SK-N-SH treated with all-trans-retinoic acid at 6 μM for 48 hours (cell line): ENCODE measurements at regions not wholly inside any gene's neighbourhood (a gene's known extent, or its start where the extent isn't known, plus 50 kb on each side); places are given as distances from the start of the nearest gene placed in this dataset.
"Not testable (repeated sequence)": the region's sequence is repeated elsewhere in the genome, so short reads cannot be mapped to it uniquely, and the experiment has no call there.

ENCODE experiments used
- ATAC-seq: fragments of 200-7000 bp; cut with Tn5 transposase; 3 replicates; pipeline ENCODE4 v1.9.1; 2020; ENCODE audit warnings: mild to moderate bottlenecking, moderate library complexity
- ARNTL ChIP-seq: fragments of 450-650 bp; formaldehyde crosslinking; IDR thresholded peaks from 2 replicates; pipeline ENCODE4 v1.5.0; 2020; ENCODE audit warnings: low read depth, mild to moderate bottlenecking, moderate library complexity, borderline replicate concordance
- BACH2 ChIP-seq: fragments of 250-450 bp; sonication (Bioruptor Pico); IDR thresholded peaks from 2 replicates; pipeline ENCODE4 v1.9.0; 2021; ENCODE audit warnings: mild to moderate bottlenecking, borderline replicate concordance
- CSDC2 ChIP-seq: fragments of 250-450 bp; sonication (Bioruptor Pico); IDR thresholded peaks from 2 replicates; pipeline ENCODE4 v1.5.0; 2020; ENCODE audit warnings: mild to moderate bottlenecking, moderate library complexity
- GLIS3 ChIP-seq: fragments of 250-450 bp; sonication (Bioruptor Pico); IDR thresholded peaks from 2 replicates; pipeline ENCODE4 v1.5.0; 2020; ENCODE audit warnings: mild to moderate bottlenecking, moderate library complexity
- ISL1 ChIP-seq: fragments of 250-450 bp; sonication (Bioruptor Pico); IDR thresholded peaks from 2 replicates; pipeline ENCODE4 v2.1.2; 2022; ENCODE audit warnings: mild to moderate bottlenecking, moderate library complexity
- PATZ1 ChIP-seq: fragments of 250-450 bp; sonication (Bioruptor Pico); IDR thresholded peaks from 2 replicates; pipeline ENCODE4 v1.8.0; 2020; ENCODE audit warnings: mild to moderate bottlenecking, moderate library complexity, borderline replicate concordance
- PPARA ChIP-seq: fragments of 250-450 bp; sonication (Bioruptor Pico); IDR thresholded peaks from 2 replicates; pipeline ENCODE4 v1.5.0; 2020; ENCODE audit warnings: mild to moderate bottlenecking, borderline replicate concordance
- RARB ChIP-seq: fragments of 250-450 bp; sonication (Bioruptor Pico); IDR thresholded peaks from 2 replicates; pipeline ENCODE4 v1.8.0; 2021; ENCODE audit warnings: mild to moderate bottlenecking, moderate library complexity
- SNAI2 ChIP-seq: fragments of 250-450 bp; sonication (Bioruptor Pico); IDR thresholded peaks from 2 replicates; pipeline ENCODE4 v1.5.0; 2020; ENCODE audit warnings: mild to moderate bottlenecking, moderate library complexity
- TCF4 ChIP-seq: fragments of 250-450 bp; sonication (Bioruptor Pico); IDR thresholded peaks from 2 replicates; pipeline ENCODE4 v1.8.0; 2021; ENCODE audit warnings: mild to moderate bottlenecking, moderate library complexity, borderline replicate concordance
- TOX ChIP-seq: fragments of 250-450 bp; sonication (Bioruptor Pico); IDR thresholded peaks from 2 replicates; pipeline ENCODE4 v1.8.0; 2021; ENCODE audit warnings: mild to moderate bottlenecking, moderate library complexity, borderline replicate concordance
- TSHZ2 ChIP-seq: fragments of 250-450 bp; sonication (Bioruptor Pico); IDR thresholded peaks from 2 replicates; pipeline ENCODE4 v1.5.0; 2020; ENCODE audit warnings: mild to moderate bottlenecking, moderate library complexity
- ZC3H10 ChIP-seq: fragments of 250-450 bp; sonication (Bioruptor Pico); IDR thresholded peaks from 2 replicates; pipeline ENCODE4 v1.5.1; 2021; ENCODE audit warnings: mild to moderate bottlenecking, moderate library complexity
- ZNF565 ChIP-seq: fragments of 450-650 bp; formaldehyde crosslinking; conservative IDR thresholded peaks from 2 replicates; pipeline ENCODE4 v1.5.0; 2020; ENCODE audit warnings: low read depth, mild to moderate bottlenecking, moderate library complexity
- TF ChIP-seq, protein P1 (sequence below): fragments of 250-450 bp; sonication (Bioruptor Pico); IDR thresholded peaks from 2 replicates; pipeline ENCODE4 v1.5.1; 2021; ENCODE audit warnings: mild to moderate bottlenecking, moderate library complexity
- TF ChIP-seq, protein P2 (sequence below): fragments of 250-450 bp; sonication (Bioruptor Pico); IDR thresholded peaks from 2 replicates; pipeline ENCODE4 v1.5.1; 2020; ENCODE audit warnings: low read depth, mild to moderate bottlenecking, moderate library complexity

- TF ChIP-seq, protein P1, sequence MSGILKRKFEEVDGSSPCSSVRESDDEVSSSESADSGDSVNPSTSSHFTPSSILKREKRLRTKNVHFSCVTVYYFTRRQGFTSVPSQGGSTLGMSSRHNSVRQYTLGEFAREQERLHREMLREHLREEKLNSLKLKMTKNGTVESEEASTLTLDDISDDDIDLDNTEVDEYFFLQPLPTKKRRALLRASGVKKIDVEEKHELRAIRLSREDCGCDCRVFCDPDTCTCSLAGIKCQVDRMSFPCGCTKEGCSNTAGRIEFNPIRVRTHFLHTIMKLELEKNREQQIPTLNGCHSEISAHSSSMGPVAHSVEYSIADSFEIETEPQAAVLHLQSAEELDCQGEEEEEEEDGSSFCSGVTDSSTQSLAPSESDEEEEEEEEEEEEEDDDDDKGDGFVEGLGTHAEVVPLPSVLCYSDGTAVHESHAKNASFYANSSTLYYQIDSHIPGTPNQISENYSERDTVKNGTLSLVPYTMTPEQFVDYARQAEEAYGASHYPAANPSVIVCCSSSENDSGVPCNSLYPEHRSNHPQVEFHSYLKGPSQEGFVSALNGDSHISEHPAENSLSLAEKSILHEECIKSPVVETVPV = no peak
Measured at GRCh38 chr3:39718674-39719595, 90.5 kb upstream of the MYRIP start (continued).

GRCh38 chr3:39721076-39721475, 88.3 kb upstream of the MYRIP start:
- TF ChIP-seq CSDC2 (CRISPR knock-in tag) (no peak), ISL1 (CRISPR knock-in tag) (0 out of 2 replicates have a peak, but pooled peaks have one; percentile 19), ZC3H10 (CRISPR knock-in tag) (no peak)
- TF ChIP-seq, all 23 proteins: peak for 1
- no peak; the same call in 2 of the 3 replicates for ATAC-seq

- TF ChIP-seq SNAI2 (CRISPR knock-in tag) (no peak), BACH2 (no peak)
- ATAC-seq = peak; percentile 67
Measured at GRCh38 chr3:39724233-39724846, 85.1 kb upstream of the MYRIP start.

DNA sequence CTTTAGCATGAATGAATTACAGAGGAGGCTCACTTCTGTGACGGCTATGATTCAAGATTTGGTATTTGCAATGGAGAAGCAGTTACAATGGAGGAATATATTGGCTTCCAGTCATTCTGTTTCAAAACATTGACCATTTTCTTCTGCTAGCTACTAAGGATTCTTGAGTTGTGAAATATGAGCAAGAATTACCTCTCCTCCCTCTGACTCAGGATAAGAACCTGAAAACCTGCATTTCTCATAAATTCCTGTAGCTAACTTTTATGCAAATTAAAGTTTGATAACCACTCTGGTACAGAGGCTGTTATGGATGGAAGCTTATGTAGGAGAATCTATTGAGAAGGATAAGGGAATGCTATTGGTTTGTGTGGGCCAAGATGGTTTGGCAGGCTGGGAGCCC, 84.1 kb upstream of the MYRIP start:
- ATAC-seq = no peak
- TF ChIP-seq ARNTL (CRISPR knock-in tag) = no peak
- TF ChIP-seq, protein P2, sequence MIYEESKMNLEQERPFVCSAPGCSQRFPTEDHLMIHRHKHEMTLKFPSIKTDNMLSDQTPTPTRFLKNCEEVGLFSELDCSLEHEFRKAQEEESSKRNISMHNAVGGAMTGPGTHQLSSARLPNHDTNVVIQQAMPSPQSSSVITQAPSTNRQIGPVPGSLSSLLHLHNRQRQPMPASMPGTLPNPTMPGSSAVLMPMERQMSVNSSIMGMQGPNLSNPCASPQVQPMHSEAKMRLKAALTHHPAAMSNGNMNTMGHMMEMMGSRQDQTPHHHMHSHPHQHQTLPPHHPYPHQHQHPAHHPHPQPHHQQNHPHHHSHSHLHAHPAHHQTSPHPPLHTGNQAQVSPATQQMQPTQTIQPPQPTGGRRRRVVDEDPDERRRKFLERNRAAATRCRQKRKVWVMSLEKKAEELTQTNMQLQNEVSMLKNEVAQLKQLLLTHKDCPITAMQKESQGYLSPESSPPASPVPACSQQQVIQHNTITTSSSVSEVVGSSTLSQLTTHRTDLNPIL (CRISPR knock-in tag) = no peak

DNA sequence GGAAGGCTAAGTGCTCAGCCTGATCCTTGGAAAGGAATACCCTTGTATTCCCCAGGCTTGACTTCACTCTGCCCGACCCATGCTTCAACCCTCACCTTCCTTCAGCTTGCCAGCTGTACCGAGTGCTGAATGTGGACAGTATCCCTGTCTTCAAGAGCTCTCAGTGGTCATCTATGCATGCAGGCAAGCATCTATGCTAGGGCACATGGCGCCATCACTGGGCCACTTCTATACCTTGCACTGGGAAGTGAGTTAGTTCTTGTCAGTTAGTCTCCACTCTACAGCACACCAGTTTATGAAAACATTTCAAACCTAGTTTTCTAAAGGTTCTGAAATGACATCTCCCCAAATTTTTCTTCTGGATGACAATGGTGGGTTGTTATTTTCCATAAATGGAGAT, 82.0 kb upstream of the MYRIP start:
- peak; percentile 80 for ATAC-seq
- TF ChIP-seq BACH2 (no peak), PPARA (CRISPR knock-in tag) (no peak), TOX (CRISPR knock-in tag) (no peak), RARB (CRISPR knock-in tag) (no peak)
- TF ChIP-seq, protein P2 (CRISPR knock-in tag) = no peak

DNA sequence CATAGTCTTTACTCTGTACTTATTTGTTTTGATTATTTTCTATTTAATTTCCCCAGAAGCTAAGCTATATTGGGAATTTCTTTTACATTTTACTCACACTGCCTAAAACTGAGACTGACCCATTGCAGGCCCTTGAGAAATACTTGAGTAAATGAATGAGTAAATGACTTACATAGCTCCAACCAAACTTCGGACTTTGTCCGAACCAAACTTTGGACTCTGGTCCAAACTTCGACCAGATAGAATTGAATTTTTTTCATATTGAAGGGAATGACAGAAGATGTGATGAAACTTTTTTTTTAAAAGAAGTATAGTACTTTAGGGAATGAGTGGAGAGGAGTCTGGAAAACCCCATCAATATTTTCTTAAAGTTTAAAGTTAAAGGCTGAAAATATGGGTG, 75.6 kb upstream of the MYRIP start:
- TF ChIP-seq, protein P1 = no peak
- no peak for TF ChIP-seq GLIS3 (CRISPR knock-in tag)
- no peak for TF ChIP-seq PATZ1 (CRISPR knock-in tag)
- no peak for TF ChIP-seq TCF4 (CRISPR knock-in tag)
- TF ChIP-seq TSHZ2 (CRISPR knock-in tag) = no peak
- TF ChIP-seq ARNTL (CRISPR knock-in tag) = no peak
- no peak for TF ChIP-seq ZNF565
- no peak for ATAC-seq

- not testable (repeated sequence) for ATAC-seq
Measured at GRCh38 chr3:39739658-39740057, 69.8 kb upstream of the MYRIP start.
